ENCODE measurements at regions not wholly inside any gene's neighbourhood (a gene's known extent, or its start where the extent isn't known, plus 50 kb on each side); places are given as distances from the start of the nearest gene placed in this dataset.

- no peaks in the 10 kb centered on the region for H3K27me3 ChIP-seq
- no peak for TF ChIP-seq POLR2A (IDR thresholded peaks at IDR 0.05; ENCODE audit: low read depth)
- no peak for TF ChIP-seq CTCF (IDR thresholded peaks at IDR 0.05)
- TF ChIP-seq EP300 (IDR thresholded peaks at IDR 0.05): no peak
- TF ChIP-seq POLR2AphosphoS5 (IDR thresholded peaks at IDR 0.05): no peak
- no peaks in the 10 kb centered on the region for H3K4me1 ChIP-seq
- H3K9me3 ChIP-seq: peaks cover 0 to 17% (median 0%) of the 10 kb centered on the region in 4 donors
- intact Hi-C loops (cut with DNase I): no loop called here
- no peak overlapping the region for H3K27ac ChIP-seq (replicated peaks in 1 of 4)
- DNase-seq (ENCODE audit: extremely low spot score): no peak
- 42% methylated on average over 2 of the region's 2 CpGs for WGBS
- no peaks in the 10 kb centered on the region for H3K36me3 ChIP-seq
- H3K4me3 ChIP-seq: no peak overlapping the region
Measured at GRCh38 chrX:44770121-44770520, 73.7 kb upstream of the DUSP21 start.

- DNase-seq (ENCODE audit: extremely low spot score): no peak
- H3K4me3 ChIP-seq: no peak overlapping the region
- H3K27ac ChIP-seq (replicated peaks in 1 of 4): no peak overlapping the region
- no peaks in the 10 kb centered on the region for H3K36me3 ChIP-seq
- TF ChIP-seq CTCF (IDR thresholded peaks at IDR 0.05) (no peak), POLR2A (IDR thresholded peaks at IDR 0.05; ENCODE audit: low read depth) (no peak), POLR2AphosphoS5 (IDR thresholded peaks at IDR 0.05) (no peak), EP300 (IDR thresholded peaks at IDR 0.05) (no peak)
- H3K27me3 ChIP-seq: no peaks in the 10 kb centered on the region
- H3K4me1 ChIP-seq: no peaks in the 10 kb centered on the region
- intact Hi-C loops (cut with DNase I): no loop called here
- peaks cover 0 to 17% (median 0%) of the 10 kb centered on the region in 4 donors for H3K9me3 ChIP-seq
- 75% methylated on average over 5 of the region's 5 CpGs for WGBS
Measured at GRCh38 chrX:44767308-44767707, 76.5 kb upstream of the DUSP21 start.

- WGBS: 53% methylated on average over 2 of the region's 2 CpGs
- Histone ChIP-seq H3K4me1 (no peaks in the 10 kb centered on the region), H3K27ac (replicated peaks in 1 of 4) (no peak overlapping the region), H3K9me3 (peaks cover 0 to 17% (median 0%) of the 10 kb centered on the region in 4 donors), H3K36me3 (no peaks in the 10 kb centered on the region), H3K4me3 (no peak overlapping the region), H3K27me3 (no peaks in the 10 kb centered on the region)
- no peak for DNase-seq (ENCODE audit: extremely low spot score)
- intact Hi-C loops (cut with DNase I): no loop called here
- TF ChIP-seq CTCF (IDR thresholded peaks at IDR 0.05) (no peak), POLR2A (IDR thresholded peaks at IDR 0.05; ENCODE audit: low read depth) (no peak), POLR2AphosphoS5 (IDR thresholded peaks at IDR 0.05) (no peak), EP300 (IDR thresholded peaks at IDR 0.05) (no peak)
Measured at GRCh38 chrX:44765556-44765955, 78.3 kb upstream of the DUSP21 start.

- TF ChIP-seq POLR2A (IDR thresholded peaks at IDR 0.05; ENCODE audit: low read depth) (no peak), EP300 (IDR thresholded peaks at IDR 0.05) (no peak), POLR2AphosphoS5 (IDR thresholded peaks at IDR 0.05) (no peak), CTCF (IDR thresholded peaks at IDR 0.05) (no peak)
- 31% methylated on average over 2 of the region's 2 CpGs for WGBS
- no peaks in the 10 kb centered on the region for H3K36me3 ChIP-seq
- no peak overlapping the region for H3K4me3 ChIP-seq
- intact Hi-C loops (cut with DNase I): no loop called here
- no peak overlapping the region for H3K27ac ChIP-seq (replicated peaks in 1 of 4)
- no peaks in the 10 kb centered on the region for H3K9me3 ChIP-seq
- no peaks in the 10 kb centered on the region for H3K4me1 ChIP-seq
- DNase-seq (ENCODE audit: extremely low spot score): no peak
- H3K27me3 ChIP-seq: no peaks in the 10 kb centered on the region
Measured at GRCh38 chrX:44747969-44748368, 95.9 kb upstream of the DUSP21 start.

- TF ChIP-seq POLR2AphosphoS5 (IDR thresholded peaks at IDR 0.05) (no peak), POLR2A (IDR thresholded peaks at IDR 0.05; ENCODE audit: low read depth) (no peak), EP300 (IDR thresholded peaks at IDR 0.05) (no peak), CTCF (IDR thresholded peaks at IDR 0.05) (no peak)
- no peaks in the 10 kb centered on the region for H3K36me3 ChIP-seq
- H3K27me3 ChIP-seq: no peaks in the 10 kb centered on the region
- H3K4me3 ChIP-seq: no peak overlapping the region
- DNase-seq (ENCODE audit: extremely low spot score): no peak
- H3K4me1 ChIP-seq: no peaks in the 10 kb centered on the region
- H3K27ac ChIP-seq (replicated peaks in 1 of 4): no peak overlapping the region
- 65% methylated on average over 2 of the region's 2 CpGs for WGBS
- intact Hi-C loops (cut with DNase I): no loop called here
- H3K9me3 ChIP-seq: no peaks in the 10 kb centered on the region
Measured at GRCh38 chrX:44747317-44747716, 96.5 kb upstream of the DUSP21 start.
